HG02852 (cell line): ENCODE measurements at regions not wholly inside any gene's neighbourhood (a gene's known extent, or its start where the extent isn't known, plus 50 kb on each side); places are given as distances from the start of the nearest gene placed in this dataset.

Experiments used
- ATAC-seq: cut with Tn5 transposase; IDR thresholded peaks from one replicate; pipeline ENCODE4 v1.9.1; 2021; ENCODE audit warnings: mild to moderate bottlenecking, moderate library complexity; ENCODE audit not compliant: unreplicated experiment

DNA sequence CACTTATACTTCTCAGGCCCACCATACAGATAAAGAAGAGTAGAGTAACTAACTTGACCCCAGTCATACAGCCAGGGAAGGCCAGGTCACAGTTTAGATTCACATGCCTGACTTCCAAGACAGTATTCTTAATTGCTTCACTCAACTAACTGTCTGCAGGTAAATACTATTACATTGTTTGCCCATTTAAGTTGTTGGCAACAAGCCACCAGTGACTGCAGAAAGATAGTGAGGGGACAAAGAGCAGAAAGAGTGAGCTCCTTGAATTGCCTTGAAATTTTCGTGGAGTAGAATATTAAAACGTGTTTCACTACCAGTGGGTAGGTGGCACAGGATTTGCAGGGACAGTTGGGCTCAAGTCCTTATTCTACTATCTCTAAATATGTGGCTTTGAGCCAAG is 146.3 kb upstream of the RMST start:
- no peak for ATAC-seq

- no peak for ATAC-seq
Measured at GRCh38 chr12:97321621-97322020, 141.0 kb upstream of the RMST start.

GRCh38 chr12:97322388-97322787 is 140.2 kb upstream of the RMST start:
- ATAC-seq: no peak

- no peak for ATAC-seq
Measured at GRCh38 chr12:97323154-97323553, 139.4 kb upstream of the RMST start.

GRCh38 chr12:97324471-97324870 is 138.1 kb upstream of the RMST start:
- ATAC-seq: no peak

- ATAC-seq: no peak
Measured at GRCh38 chr12:97335115-97335514, 127.5 kb upstream of the RMST start.

GRCh38 chr12:97336900-97337751 is 125.5 kb upstream of the RMST start:
- ATAC-seq: peak; percentile 67

DNA sequence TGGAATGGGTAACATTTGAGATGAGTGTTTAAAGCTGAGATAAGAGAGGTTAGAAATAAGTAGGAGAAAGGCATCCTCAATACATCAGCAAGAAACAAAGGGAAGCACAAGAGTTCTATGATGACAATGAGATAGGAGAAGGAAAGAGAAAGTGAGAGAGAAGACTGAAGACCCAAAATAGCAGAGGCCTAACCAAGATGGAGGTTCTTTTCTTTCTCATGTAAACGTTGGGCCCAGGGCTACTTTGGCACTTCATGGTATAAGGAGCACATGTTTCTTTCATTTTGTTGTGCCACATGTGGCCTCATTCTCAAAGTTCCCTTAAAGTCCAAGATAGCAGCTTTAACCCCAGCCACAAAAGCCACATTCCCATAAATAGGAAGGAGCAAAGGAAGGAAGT is 120.5 kb upstream of the RMST start:
- ATAC-seq: no peak

DNA sequence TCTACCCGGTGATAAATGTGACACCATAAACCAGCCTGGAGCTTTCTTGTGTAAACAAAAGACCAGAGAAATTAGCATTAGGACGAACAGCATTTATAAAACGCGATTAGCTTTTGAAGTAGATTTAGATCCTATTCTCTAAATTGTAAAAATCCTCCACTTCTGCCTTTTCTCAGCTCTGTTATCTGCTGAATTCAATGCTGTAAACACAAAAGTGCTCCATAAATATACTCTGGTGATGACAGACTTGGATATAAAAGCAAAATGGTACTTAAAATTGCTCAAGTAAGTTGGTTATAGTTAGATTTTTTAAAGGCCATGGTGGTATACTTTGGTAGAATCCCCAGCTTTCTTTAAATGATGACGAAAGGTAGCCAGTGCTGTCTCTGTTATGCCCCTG is 114.6 kb upstream of the RMST start:
- ATAC-seq: no peak

DNA sequence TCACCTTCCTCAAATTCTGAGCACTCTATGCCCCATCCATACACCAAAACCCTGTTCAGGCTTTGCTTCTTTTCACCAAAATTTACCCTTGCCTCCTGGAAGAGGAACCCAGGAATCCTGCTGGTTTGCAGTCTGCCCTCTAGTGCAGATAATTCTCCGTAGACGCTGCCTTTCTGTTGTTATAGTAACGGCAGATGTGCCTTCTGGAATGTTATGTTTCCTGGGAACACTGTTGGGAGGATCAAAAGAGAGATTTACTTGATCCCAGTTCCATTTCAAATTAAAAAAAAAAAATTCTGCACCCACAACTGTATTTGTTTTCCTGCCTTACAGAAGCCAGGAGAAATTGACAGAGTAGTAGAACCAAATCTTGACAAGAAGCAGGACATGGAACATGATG is 104.2 kb upstream of the RMST start:
- ATAC-seq: no peak

DNA sequence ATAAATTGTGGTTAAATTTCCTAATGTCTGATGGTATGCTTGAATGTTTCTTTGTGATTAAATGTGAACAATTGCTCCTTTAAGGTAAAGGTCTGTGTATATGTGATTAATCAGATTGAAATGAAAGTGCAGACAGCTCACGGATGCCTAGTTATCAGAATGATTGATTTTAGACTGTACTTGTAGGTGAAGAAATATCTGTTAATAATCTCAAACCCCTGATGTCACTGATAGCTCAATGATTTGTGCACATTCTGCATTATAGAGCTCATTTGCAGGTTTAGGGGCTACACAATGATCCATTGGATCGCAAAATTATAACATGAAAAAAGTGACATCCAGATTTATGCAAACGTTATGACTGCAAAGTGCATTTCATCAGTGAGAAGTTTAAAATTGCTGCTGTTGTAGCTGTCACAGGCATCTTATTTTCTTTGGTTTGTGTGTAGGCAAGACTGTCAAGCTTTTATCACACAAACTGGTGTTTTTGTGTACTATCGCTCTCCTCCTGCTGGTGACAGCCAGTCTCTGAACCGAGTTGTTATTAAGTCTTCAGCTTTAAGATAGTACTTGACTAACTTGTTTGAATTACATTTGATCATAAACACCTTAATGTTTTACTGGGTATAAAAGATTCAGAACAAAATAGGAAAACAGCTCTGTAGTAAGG is 103.4 kb upstream of the RMST start:
- no peak for ATAC-seq

- no peak for ATAC-seq
Measured at GRCh38 chr12:97363693-97364092, 98.9 kb upstream of the RMST start.

GRCh38 chr12:97368462-97369163 is 94.0 kb upstream of the RMST start:
- no peak for ATAC-seq

GRCh38 chr12:97375310-97375709 is 87.3 kb upstream of the RMST start:
- ATAC-seq: peak; percentile 60

DNA sequence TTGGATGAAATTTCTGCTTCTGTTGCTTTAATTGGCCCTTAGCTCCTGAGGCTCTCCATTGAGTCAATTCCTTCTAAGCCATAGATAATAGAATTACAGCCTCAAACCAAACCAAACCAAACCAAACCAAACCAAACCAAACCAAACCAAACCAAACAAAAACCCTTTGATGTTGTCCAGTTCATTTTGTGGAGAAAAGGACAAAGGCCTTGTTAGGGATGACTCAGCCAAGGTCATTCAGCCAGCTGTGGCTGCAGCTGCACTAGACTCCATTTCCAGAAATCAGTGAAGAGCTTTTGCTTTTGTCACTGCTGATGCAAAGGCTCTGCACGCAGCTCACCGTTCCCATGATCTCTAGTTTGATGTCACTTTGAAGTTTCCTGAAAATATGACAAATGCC is 82.2 kb upstream of the RMST start:
- no peak for ATAC-seq

DNA sequence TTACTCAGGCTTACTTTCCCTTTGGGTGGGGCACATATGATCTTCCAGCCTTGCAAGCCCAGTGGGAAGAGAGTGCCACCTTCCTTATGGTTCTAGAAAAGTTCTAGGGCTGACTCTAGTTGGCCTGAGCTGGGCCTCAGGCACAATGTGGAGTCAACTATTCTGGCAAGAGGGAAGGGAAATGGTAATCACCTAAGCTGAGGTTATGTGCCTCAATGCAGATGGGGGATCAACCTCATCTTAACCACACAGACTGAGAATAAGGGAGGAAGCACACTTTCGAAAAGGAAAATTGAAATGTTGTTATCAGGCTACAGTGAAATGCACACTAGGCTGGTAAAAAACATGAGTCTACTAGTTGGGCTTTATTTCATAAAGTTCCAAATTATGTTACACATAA is 77.5 kb upstream of the RMST start:
- no peak for ATAC-seq

DNA sequence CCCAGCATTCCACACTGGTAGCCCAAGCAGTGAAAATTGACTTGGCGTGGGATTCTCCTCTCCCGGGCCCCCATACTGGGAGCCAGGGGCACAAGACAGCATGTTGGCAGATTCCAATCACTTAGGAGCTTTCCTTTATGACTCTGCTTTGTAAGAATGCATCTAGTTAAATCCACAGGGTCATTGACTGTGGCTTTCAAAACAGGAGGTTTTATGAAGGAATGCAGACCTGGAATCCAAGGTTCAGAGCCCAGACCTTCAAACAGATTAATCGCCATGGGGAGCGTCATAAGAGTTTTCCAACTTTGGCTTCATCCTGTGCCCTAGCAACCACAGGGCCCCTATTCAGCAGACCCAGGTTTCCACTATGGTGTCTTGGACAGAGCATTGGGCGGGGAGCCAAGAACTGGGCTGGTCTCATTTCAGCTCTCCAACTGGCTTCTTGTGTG is 76.4 kb upstream of the RMST start:
- ATAC-seq: no peak

DNA sequence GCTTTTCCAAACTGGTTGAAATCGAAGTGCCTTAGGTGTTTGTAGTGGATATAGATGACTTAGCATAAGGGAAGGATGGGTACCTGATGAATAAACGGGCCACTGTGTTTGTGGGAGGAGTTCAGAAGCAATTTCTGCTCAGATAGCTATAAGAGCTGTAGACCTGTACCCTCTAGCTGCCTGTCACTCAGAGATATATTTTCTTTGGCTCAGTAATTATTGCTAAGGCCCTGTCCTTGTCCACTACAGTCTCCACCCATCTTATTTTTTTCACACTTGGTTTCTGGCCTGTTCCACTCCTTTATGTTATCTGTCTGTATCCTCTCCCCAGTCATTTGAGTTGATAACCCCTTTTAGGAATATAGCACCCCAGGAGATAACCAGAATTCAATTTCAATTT is 74.8 kb upstream of the RMST start:
- ATAC-seq: no peak

DNA sequence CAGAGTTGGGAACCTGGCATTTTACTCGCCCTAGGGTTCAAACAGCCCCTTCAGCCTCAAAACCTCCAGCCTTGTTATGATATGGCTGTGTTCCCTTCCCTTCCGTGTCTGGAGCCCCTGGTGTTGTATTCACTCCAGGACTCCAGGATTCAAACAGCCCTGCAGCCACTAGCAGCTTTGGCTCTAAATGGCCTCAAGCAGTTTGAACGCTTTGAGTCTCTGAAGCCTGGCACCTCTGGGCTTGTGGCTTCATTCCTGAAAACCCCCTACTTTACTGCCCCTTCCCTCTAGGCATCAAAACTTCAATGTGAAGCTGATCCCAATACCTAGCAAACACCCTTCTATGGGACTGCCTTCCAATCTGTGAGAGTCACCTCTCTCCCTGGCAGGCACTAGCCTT is 67.9 kb upstream of the RMST start:
- ATAC-seq: no peak

- ATAC-seq: no peak
Measured at GRCh38 chr12:97397008-97397407, 65.6 kb upstream of the RMST start.

DNA sequence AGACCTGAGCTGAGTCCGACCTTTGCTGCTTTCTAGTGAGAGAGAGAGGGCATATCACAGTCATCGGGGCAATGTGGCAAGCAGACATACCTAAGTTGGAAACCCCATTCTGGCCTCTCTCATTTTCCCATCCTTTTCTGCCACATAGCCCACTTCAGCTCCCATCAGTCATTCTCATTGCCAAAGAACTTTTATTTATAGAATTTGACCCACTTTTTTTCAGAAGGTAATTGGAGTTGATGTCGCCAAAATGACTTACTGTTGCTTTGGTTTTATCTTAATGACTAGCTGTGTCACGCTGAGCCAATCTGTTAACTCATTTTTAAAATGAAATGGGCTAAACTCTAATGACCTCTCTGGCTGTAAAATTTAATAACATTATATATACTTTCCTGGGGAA is 63.9 kb upstream of the RMST start:
- no peak for ATAC-seq

DNA sequence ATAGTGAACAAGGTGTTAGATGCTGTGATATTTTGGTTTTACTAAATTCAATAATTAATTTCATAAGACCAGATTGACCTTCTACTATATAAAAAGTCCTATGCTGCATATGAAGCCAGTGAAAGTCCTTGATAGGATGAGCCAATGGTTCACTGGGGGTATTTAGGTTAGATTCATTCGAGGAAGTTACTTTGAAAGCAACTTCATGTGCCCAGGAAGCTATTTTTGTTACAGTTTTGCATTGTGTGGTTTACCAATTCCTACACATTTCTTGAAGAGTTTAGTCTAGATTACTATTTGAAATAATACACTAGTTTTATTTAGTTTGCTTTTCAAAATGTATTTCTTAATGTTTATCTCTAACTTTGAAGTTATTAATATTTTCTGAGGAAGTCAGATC is 58.5 kb upstream of the RMST start:
- peak; percentile 50 for ATAC-seq
